ENCODE measurements at regions not wholly inside any gene's neighbourhood (a gene's known extent, or its start where the extent isn't known, plus 50 kb on each side); places are given as distances from the start of the nearest gene placed in this dataset.

DNA sequence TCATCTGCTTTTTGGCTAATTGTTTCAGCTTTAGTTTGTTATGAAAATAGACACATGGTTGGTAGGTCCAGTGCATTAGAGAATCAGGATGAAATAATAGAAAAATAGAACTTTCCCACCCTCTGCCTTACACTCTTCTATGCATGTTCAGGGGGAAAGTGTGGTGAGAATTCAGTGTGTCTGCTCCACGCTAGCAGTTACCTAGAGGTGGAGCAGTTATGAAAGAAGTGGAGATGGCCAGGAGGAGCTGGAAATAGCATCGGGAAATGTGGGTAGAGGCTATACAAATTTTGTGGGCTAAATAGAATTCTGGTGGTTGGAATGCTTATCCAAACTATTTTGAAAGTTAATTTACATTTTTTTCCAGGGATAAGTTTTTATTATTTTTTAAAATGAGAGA lies 91.4 kb upstream of the MAD2L1 start:
- TF ChIP-seq CTCF (IDR thresholded peaks at IDR 0.05) (no peak), POLR2A (IDR thresholded peaks at IDR 0.05) (no peak)
